Caco-2 (cell line): ENCODE measurements at regions not wholly inside any gene's neighbourhood (a gene's known extent, or its start where the extent isn't known, plus 50 kb on each side); places are given as distances from the start of the nearest gene placed in this dataset.

Source experiments
- BruUV-seq: library from RNA; stranded (reverse); fragments of 400-500 nt; replicated peaks from 2 replicates; lab custom pipeline; 2021; lab: Mats Ljungman, UMichigan
- CTCF ChIA-PET: fragments of 300-600 bp; sonication (Branson Sonifier 250); formaldehyde crosslinking; loops from one replicate; lab custom pipeline; 2022; ENCODE audit warnings: antibody characterized with exemption; lab: Charles Lee
- POLR2A ChIA-PET: fragments of 300-600 bp; sonication (Branson Sonifier 250); formaldehyde crosslinking; loops from one replicate; lab custom pipeline; 2022; ENCODE audit warnings: antibody characterized with exemption; lab: Charles Lee
- DNase-seq, 2 experiments: peaks; one replicate each; pipeline versions ENCODE4 v3.0.0 to v3.0.0-alpha.2; 2020 to 2022
- H3K27me3 ChIP-seq: replicated peaks from 2 replicates; pipeline ENCODE4 v1.6.0; 2011; ENCODE audit warnings: low read length; ENCODE audit not compliant: control insufficient read depth, insufficient read depth
- H3K36me3 ChIP-seq: 2 replicates; pipeline ENCODE4 v1.5.1; 2011; ENCODE audit warnings: low read length; ENCODE audit not compliant: control insufficient read depth, insufficient read depth
- H3K4me1 ChIP-seq: fragments of 250-450 bp; sonication (Bioruptor Pico); 2 replicates; pipeline ENCODE4 v1.5.1; 2020; ENCODE audit warnings: mild to moderate bottlenecking
- H3K4me3 ChIP-seq: 2 replicates; pipeline ENCODE4 v1.5.1; 2011; ENCODE audit warnings: low read depth, mild to moderate bottlenecking, control low read depth, low read length
- H3K9me3 ChIP-seq: fragments of 250-450 bp; sonication (Bioruptor Pico); 2 replicates; pipeline ENCODE4 v1.5.1; 2020; ENCODE audit warnings: mild to moderate bottlenecking, moderate library complexity
- H3K27ac Mint-ChIP-seq: one replicate; pipeline ENCODE4 v1.8.0; 2022; ENCODE audit warnings: mixed read lengths; ENCODE audit not compliant: unreplicated experiment
- H3K27me3 Mint-ChIP-seq: one replicate; pipeline ENCODE4 v1.8.0; 2022; ENCODE audit warnings: mixed read lengths; ENCODE audit not compliant: insufficient read depth, unreplicated experiment
- H3K36me3 Mint-ChIP-seq: one replicate; pipeline ENCODE4 v1.8.0; 2022; ENCODE audit warnings: mild to moderate bottlenecking, mixed read lengths; ENCODE audit not compliant: insufficient read depth, unreplicated experiment
- H3K4me1 Mint-ChIP-seq: one replicate; pipeline ENCODE4 v1.8.0; 2022; ENCODE audit warnings: low read depth, mixed read lengths; ENCODE audit not compliant: unreplicated experiment
- H3K4me3 Mint-ChIP-seq: one replicate; pipeline ENCODE4 v1.8.0; 2022; ENCODE audit warnings: mild to moderate bottlenecking, moderate library complexity, mixed read lengths; ENCODE audit not compliant: unreplicated experiment
- H3K9me3 Mint-ChIP-seq: one replicate; pipeline ENCODE4 v1.8.0; 2022; ENCODE audit warnings: mixed read lengths; ENCODE audit not compliant: unreplicated experiment
- intact Hi-C: fragments of 100-400 bp; cut with micrococcal nuclease; formaldehyde crosslinking; loops from one replicate; pipeline ENCODE4 v1.10.0; 2022; ENCODE audit not compliant: unreplicated experiment
- TF ChIP-seq, protein P1 (sequence below), 2 experiments: fragments of 200-600 bp in 1 of 2; IDR thresholded peaks; 1 replicate in 1 of 2; 2 replicates in 1 of 2; pipeline versions ENCODE4 v1.5.1 to v1.8.0; 2011 to 2022; ENCODE audit warnings: antibody characterized with exemption in 1 of 2, control low read depth in 1 of 2, inconsistent platforms in 1 of 2, low read depth in 1 of 2, low read length in 1 of 2, mild to moderate bottlenecking in 1 of 2, moderate library complexity in 1 of 2; ENCODE audit not compliant: insufficient read depth in 1 of 2, severe bottlenecking in 1 of 2, unreplicated experiment in 1 of 2

DNA sequence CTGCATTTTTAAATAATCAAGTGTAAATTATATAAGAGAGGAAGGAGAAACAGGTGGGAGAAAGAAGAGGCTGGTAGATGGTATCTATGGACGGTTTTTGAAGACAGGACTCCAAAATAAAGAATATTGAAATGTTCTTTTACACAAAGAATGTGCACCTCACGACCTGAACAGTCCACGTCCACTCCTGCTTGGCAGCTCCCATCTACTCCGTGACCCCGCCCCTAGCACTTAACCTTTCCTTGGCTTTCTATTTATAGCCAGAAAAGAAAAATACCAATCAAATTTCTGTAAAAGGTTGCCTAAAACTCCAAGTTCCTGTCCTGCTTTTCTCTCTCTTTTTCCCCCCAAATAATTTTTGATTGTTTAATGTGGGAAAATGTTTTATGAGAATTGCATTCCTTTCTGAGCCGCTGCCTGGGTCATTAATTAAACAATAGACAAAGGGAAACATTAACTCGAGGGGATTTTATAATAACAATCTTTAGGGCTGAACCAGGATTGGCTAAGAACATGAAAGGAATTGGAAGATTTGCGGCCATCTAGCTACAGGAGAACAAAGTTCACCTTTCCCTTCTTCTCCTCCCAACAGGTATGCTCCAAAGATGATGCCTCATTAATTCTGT lies 173.6 kb upstream of the MAP3K1 start:
- ChIA-PET CTCF (no interaction called here), POLR2A (no interaction called here)
- peaks cover 66% of the 10 kb centered on the region for H3K4me1 ChIP-seq
- peak overlapping the region; percentile 90 for H3K27ac Mint-ChIP-seq
- no TSS peak for BruUV-seq
- intact Hi-C loops = no loop called here
- H3K4me3 ChIP-seq = no peak overlapping the region
- no peaks in the 10 kb centered on the region for H3K9me3 Mint-ChIP-seq
- H3K27me3 ChIP-seq = no peaks in the 10 kb centered on the region
- H3K4me1 Mint-ChIP-seq = peaks cover 61% of the 10 kb centered on the region
- no peaks in the 10 kb centered on the region for H3K27me3 Mint-ChIP-seq
- no peaks in the 10 kb centered on the region for H3K9me3 ChIP-seq
- H3K36me3 Mint-ChIP-seq = peaks cover 10% of the 10 kb centered on the region
- H3K36me3 ChIP-seq = no peaks in the 10 kb centered on the region
- H3K4me3 Mint-ChIP-seq = peak overlapping the region; percentile 51
- TF ChIP-seq, protein P1, sequence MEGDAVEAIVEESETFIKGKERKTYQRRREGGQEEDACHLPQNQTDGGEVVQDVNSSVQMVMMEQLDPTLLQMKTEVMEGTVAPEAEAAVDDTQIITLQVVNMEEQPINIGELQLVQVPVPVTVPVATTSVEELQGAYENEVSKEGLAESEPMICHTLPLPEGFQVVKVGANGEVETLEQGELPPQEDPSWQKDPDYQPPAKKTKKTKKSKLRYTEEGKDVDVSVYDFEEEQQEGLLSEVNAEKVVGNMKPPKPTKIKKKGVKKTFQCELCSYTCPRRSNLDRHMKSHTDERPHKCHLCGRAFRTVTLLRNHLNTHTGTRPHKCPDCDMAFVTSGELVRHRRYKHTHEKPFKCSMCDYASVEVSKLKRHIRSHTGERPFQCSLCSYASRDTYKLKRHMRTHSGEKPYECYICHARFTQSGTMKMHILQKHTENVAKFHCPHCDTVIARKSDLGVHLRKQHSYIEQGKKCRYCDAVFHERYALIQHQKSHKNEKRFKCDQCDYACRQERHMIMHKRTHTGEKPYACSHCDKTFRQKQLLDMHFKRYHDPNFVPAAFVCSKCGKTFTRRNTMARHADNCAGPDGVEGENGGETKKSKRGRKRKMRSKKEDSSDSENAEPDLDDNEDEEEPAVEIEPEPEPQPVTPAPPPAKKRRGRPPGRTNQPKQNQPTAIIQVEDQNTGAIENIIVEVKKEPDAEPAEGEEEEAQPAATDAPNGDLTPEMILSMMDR (IDR thresholded peaks at IDR 0.05; ENCODE audit: insufficient read depth in 1 of 2, low read depth in 1 of 2, low read length in 1 of 2, severe bottlenecking in 1 of 2, unreplicated experiment in 1 of 2) = no peak
- DNase-seq = peak; percentile 40 to 62

DNA sequence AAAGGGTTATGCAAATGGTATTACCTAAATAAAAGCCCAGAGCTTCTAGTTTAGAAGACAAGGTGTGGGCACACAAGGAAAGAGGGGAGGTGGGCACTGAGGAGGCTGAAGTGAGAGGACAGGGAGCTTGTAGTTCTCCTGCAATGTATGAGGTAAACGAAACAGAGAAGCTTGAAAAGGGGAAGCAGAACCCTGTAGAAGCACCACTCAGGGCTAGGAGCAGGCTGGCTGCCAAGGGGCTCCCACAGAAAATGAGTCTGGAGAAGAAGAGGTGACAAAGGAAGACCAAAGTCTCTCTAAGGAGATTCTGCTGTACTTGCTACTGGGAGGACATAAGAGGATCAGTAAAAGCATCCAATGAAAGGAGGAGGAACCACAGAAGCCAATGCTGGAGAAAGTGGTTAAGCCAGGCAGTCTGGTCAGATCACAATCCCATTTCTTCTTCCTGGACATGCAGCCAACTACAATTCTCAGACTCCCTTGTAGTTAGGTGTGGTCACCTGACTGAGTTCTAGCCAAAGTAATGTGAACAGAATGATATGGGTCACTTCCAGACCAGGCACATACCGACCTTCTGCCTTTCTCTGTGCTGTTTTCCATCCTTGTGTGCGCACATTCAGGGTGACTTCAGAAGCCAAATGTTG lies 174.5 kb upstream of the MAP3K1 start:
- Histone ChIP-seq H3K27me3 (no peaks in the 10 kb centered on the region), H3K9me3 (no peaks in the 10 kb centered on the region), H3K4me3 (no peak overlapping the region), H3K4me1 (peaks cover 74% of the 10 kb centered on the region), H3K36me3 (no peaks in the 10 kb centered on the region)
- Mint-ChIP-seq H3K27me3 (no peaks in the 10 kb centered on the region), H3K4me3 (peak overlapping the region; percentile 51), H3K4me1 (peaks cover 66% of the 10 kb centered on the region), H3K36me3 (peaks cover 10% of the 10 kb centered on the region), H3K27ac (peak overlapping the region; percentile 90), H3K9me3 (no peaks in the 10 kb centered on the region)
- intact Hi-C loops = no loop called here
- ChIA-PET CTCF (no interaction called here), POLR2A (interaction anchor here (0.5 kb wide), 1 partner anchor 274 kb away, joined by 6 read pairs; no protein-coding TSS in a partner anchor)
- TF ChIP-seq, protein P1 (IDR thresholded peaks at IDR 0.05; ENCODE audit: insufficient read depth in 1 of 2, low read depth in 1 of 2, low read length in 1 of 2, severe bottlenecking in 1 of 2, unreplicated experiment in 1 of 2) = no peak
- DNase-seq = peak in 1 of 2 experiments; percentile 25
- BruUV-seq = no TSS peak

DNA sequence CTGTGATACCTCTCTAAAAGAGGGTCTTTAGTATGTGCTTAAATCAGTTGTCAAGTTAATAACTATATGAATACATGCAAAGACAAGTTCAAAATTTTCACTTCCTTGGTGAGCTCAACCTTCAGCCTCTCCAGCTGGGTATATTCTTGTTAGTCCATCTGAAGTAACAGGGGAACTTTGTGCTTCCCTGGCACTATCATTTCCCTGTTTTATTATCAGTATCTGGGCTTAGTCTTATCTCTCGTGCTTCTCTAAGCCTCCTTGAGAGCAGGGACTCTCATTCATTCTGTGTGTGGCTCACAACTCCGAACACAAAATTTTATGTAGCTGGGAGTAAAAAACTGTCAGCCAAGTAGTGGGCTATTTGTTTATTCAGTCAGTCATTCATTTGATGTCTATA lies 175.9 kb upstream of the MAP3K1 start:
- peaks cover 82% of the 10 kb centered on the region for H3K4me1 ChIP-seq
- TF ChIP-seq, protein P1 (IDR thresholded peaks at IDR 0.05; ENCODE audit: insufficient read depth in 1 of 2, low read depth in 1 of 2, low read length in 1 of 2, severe bottlenecking in 1 of 2, unreplicated experiment in 1 of 2) = no peak
- POLR2A ChIA-PET = interaction anchor here (0.6 to 0.7 kb wide), 2 partner anchors 95 to 175 kb away, joined by 3 read pairs; no protein-coding TSS in a partner anchor

More for the DNA sequence above, 175.9 kb upstream of the MAP3K1 start:
- CTCF ChIA-PET = interaction anchor here (1.1 kb wide), 1 partner anchor 369 kb away, joined by 4 read pairs; no protein-coding TSS in a partner anchor
- H3K4me1 Mint-ChIP-seq = peaks cover 60% of the 10 kb centered on the region
- H3K4me3 ChIP-seq = no peak overlapping the region
- intact Hi-C loops = loop anchor here (2.0 to 5.0 kb wide), 4 partner anchors 159 to 369 kb away; no protein-coding TSS in a partner anchor
- no peak for DNase-seq
- H3K27me3 Mint-ChIP-seq = no peaks in the 10 kb centered on the region
- no TSS peak for BruUV-seq
- no peaks in the 10 kb centered on the region for H3K9me3 Mint-ChIP-seq
- peaks cover 10% of the 10 kb centered on the region for H3K36me3 Mint-ChIP-seq
- no peaks in the 10 kb centered on the region for H3K36me3 ChIP-seq
- no peaks in the 10 kb centered on the region for H3K27me3 ChIP-seq
- peak overlapping the region; percentile 90 for H3K27ac Mint-ChIP-seq
- peak overlapping the region; percentile 55 for H3K4me3 Mint-ChIP-seq
- H3K9me3 ChIP-seq = no peaks in the 10 kb centered on the region
